ENCODE measurements at regions not wholly inside any gene's neighbourhood (a gene's known extent, or its start where the extent isn't known, plus 50 kb on each side); places are given as distances from the start of the nearest gene placed in this dataset.

DNA sequence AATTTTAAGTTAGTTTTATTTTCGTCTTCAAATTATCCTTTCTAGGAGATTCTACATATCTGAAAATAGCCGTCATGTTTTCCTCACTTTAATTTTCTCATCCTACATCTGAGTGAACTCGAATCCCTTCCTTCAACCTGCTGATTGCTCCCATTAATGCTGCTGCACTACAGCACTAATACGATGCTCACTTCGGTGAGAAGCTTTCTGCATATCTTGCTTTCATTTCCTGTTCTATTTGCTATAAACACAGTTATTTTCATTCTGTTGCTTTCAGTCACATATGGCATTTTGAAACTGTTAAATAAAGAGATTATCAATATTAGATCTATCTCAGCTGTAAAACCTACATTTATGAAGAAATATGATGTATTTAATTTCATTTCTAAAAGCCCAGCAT is 749.2 kb downstream of the EFNA5 start:
- Mint-ChIP-seq H3K27ac (ENCODE audit: unreplicated experiment) (no peak overlapping the region), H3K9me3 (ENCODE audit: low read depth, unreplicated experiment) (peaks cover 6% of the 10 kb centered on the region), H3K36me3 (ENCODE audit: insufficient read depth, unreplicated experiment) (no peaks in the 10 kb centered on the region), H3K27me3 (ENCODE audit: unreplicated experiment) (no peaks in the 10 kb centered on the region), H3K4me3 (ENCODE audit: low read depth, unreplicated experiment) (no peak overlapping the region), H3K4me1 (ENCODE audit: low read depth, unreplicated experiment) (no peaks in the 10 kb centered on the region)
- no peak for TF ChIP-seq CTCF (IDR thresholded peaks at IDR 0.05; ENCODE audit: unreplicated experiment)
- intact Hi-C loops (cut with micrococcal nuclease; ENCODE audit: unreplicated experiment) = no loop called here
- no TSS peak for BruUV-seq (replicated peaks)
- CTCF ChIA-PET = no interaction called here
- DNase-seq = no peak

GRCh38 chr5:106910486-106910885 is 760.3 kb downstream of the EFNA5 start:
- no peak for TF ChIP-seq CTCF (IDR thresholded peaks at IDR 0.05; ENCODE audit: unreplicated experiment)
- H3K36me3 Mint-ChIP-seq (ENCODE audit: insufficient read depth, unreplicated experiment) = no peaks in the 10 kb centered on the region
- no peak overlapping the region for H3K4me3 Mint-ChIP-seq (ENCODE audit: low read depth, unreplicated experiment)
- no peaks in the 10 kb centered on the region for H3K4me1 Mint-ChIP-seq (ENCODE audit: low read depth, unreplicated experiment)
- H3K9me3 Mint-ChIP-seq (ENCODE audit: low read depth, unreplicated experiment) = peaks cover 2% of the 10 kb centered on the region
- CTCF ChIA-PET = no interaction called here
- H3K27ac Mint-ChIP-seq (ENCODE audit: unreplicated experiment) = no peak overlapping the region
- intact Hi-C loops (cut with micrococcal nuclease; ENCODE audit: unreplicated experiment) = no loop called here
- no peak for DNase-seq
- BruUV-seq (replicated peaks) = no TSS peak
- H3K27me3 Mint-ChIP-seq (ENCODE audit: unreplicated experiment) = no peaks in the 10 kb centered on the region

- Mint-ChIP-seq H3K27me3 (ENCODE audit: unreplicated experiment) (no peaks in the 10 kb centered on the region), H3K9me3 (ENCODE audit: low read depth, unreplicated experiment) (peaks cover 2% of the 10 kb centered on the region), H3K36me3 (ENCODE audit: insufficient read depth, unreplicated experiment) (no peaks in the 10 kb centered on the region), H3K4me1 (ENCODE audit: low read depth, unreplicated experiment) (no peaks in the 10 kb centered on the region), H3K27ac (ENCODE audit: unreplicated experiment) (no peak overlapping the region), H3K4me3 (ENCODE audit: low read depth, unreplicated experiment) (no peak overlapping the region)
- CTCF ChIA-PET = no interaction called here
- no peak for TF ChIP-seq CTCF (IDR thresholded peaks at IDR 0.05; ENCODE audit: unreplicated experiment)
- DNase-seq = no peak
- intact Hi-C loops (cut with micrococcal nuclease; ENCODE audit: unreplicated experiment) = no loop called here
- no TSS peak for BruUV-seq (replicated peaks)
Measured at GRCh38 chr5:106909716-106910115, 761.0 kb downstream of the EFNA5 start.

- H3K27me3 Mint-ChIP-seq (ENCODE audit: unreplicated experiment) = no peaks in the 10 kb centered on the region
- no TSS peak for BruUV-seq (replicated peaks)
- H3K4me1 Mint-ChIP-seq (ENCODE audit: low read depth, unreplicated experiment) = no peaks in the 10 kb centered on the region
- no peak overlapping the region for H3K4me3 Mint-ChIP-seq (ENCODE audit: low read depth, unreplicated experiment)
- no peak overlapping the region for H3K27ac Mint-ChIP-seq (ENCODE audit: unreplicated experiment)
- intact Hi-C loops (cut with micrococcal nuclease; ENCODE audit: unreplicated experiment) = no loop called here
- H3K36me3 Mint-ChIP-seq (ENCODE audit: insufficient read depth, unreplicated experiment) = no peaks in the 10 kb centered on the region
- CTCF ChIA-PET = no interaction called here
- TF ChIP-seq CTCF (IDR thresholded peaks at IDR 0.05; ENCODE audit: unreplicated experiment) = no peak
- no peak for DNase-seq
- H3K9me3 Mint-ChIP-seq (ENCODE audit: low read depth, unreplicated experiment) = peaks cover 3% of the 10 kb centered on the region
Measured at GRCh38 chr5:106907979-106908378, 762.8 kb downstream of the EFNA5 start.

DNA sequence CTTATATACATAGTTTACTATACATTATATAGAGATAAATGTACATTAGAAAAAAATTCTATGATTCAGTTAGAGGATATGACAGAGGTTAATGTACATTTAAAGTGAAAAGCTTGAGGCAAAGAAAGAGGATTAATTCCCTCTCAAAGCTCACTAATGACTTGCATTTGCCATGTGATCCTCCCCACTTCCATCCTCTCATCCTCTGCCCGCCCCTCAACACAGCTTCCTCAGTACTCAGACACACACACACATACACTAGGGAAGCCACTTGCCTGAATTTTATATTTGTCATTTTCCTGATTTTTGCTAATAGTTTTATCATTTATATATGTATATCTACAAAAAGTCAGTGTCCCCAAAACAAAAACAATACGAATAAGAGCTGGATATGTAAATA is 764.5 kb downstream of the EFNA5 start:
- Mint-ChIP-seq H3K27ac (ENCODE audit: unreplicated experiment) (no peak overlapping the region), H3K4me1 (ENCODE audit: low read depth, unreplicated experiment) (no peaks in the 10 kb centered on the region), H3K36me3 (ENCODE audit: insufficient read depth, unreplicated experiment) (no peaks in the 10 kb centered on the region), H3K9me3 (ENCODE audit: low read depth, unreplicated experiment) (peaks cover 3% of the 10 kb centered on the region), H3K27me3 (ENCODE audit: unreplicated experiment) (no peaks in the 10 kb centered on the region), H3K4me3 (ENCODE audit: low read depth, unreplicated experiment) (no peak overlapping the region)
- intact Hi-C loops (cut with micrococcal nuclease; ENCODE audit: unreplicated experiment) = no loop called here
- DNase-seq = no peak
- CTCF ChIA-PET = no interaction called here
- TF ChIP-seq CTCF (IDR thresholded peaks at IDR 0.05; ENCODE audit: unreplicated experiment) = no peak
- BruUV-seq (replicated peaks) = no TSS peak

All from Calu3 (cell line).